Suprapubic skin (tissue), 4 donors: ENCODE measurements at regions not wholly inside any gene's neighbourhood (a gene's known extent, or its start where the extent isn't known, plus 50 kb on each side); places are given as distances from the start of the nearest gene placed in this dataset.

Source experiments
- DNase-seq, 2 donors: peaks; one replicate each; pipeline ENCODE4 v3.0.0-alpha.2; 2019; ENCODE audit warnings: low spot score in 2 of 2
- H3K27ac ChIP-seq: fragments of 200-600 bp; sonication (generic); one replicate; pipeline ENCODE4 v1.5.1; 2019
- H3K27me3 ChIP-seq: fragments of 200-600 bp; sonication (generic); one replicate; pipeline ENCODE4 v1.5.1; 2019
- H3K36me3 ChIP-seq: fragments of 200-600 bp; sonication (generic); one replicate; pipeline ENCODE4 v1.5.1; 2019
- H3K4me1 ChIP-seq: fragments of 200-600 bp; sonication (generic); one replicate; pipeline ENCODE4 v1.5.1; 2019
- H3K4me3 ChIP-seq: fragments of 200-600 bp; sonication (generic); one replicate; pipeline ENCODE4 v1.5.1; 2019; ENCODE audit warnings: mild to moderate bottlenecking
- H3K9me3 ChIP-seq: fragments of 200-600 bp; sonication (generic); one replicate; pipeline ENCODE4 v1.5.1; 2019
- EP300 ChIP-seq: sonication (generic); formaldehyde crosslinking; IDR thresholded peaks from one replicate; pipeline ENCODE4 v1.6.1; 2017; ENCODE audit warnings: antibody characterized with exemption
- POLR2A ChIP-seq, 2 donors: fragments of 450-650 bp; IDR thresholded peaks; one replicate each; pipeline ENCODE4 v1.6.1; 2017; ENCODE audit warnings: antibody characterized with exemption in 2 of 2, mild to moderate bottlenecking in 2 of 2, moderate library complexity in 2 of 2
- POLR2AphosphoS5 ChIP-seq, 3 donors: sonication (generic); formaldehyde crosslinking; IDR thresholded peaks; one replicate each; pipeline ENCODE4 v1.6.1; 2017; ENCODE audit warnings: antibody characterized with exemption in 3 of 3
- whole genome bisulfite sequencing: methylation state at CpG from one replicate; pipeline ENCODE4 v1.1.5; 2018; 5-methylcytosine and 5-hydroxymethylcytosine counted together
- TF ChIP-seq, protein P1 (sequence below), 2 donors: fragments of 200-600 bp in 1 of 2; fragments of 450-650 bp in 1 of 2; sonication (generic) in 1 of 2; IDR thresholded peaks; one replicate each; pipeline ENCODE4 v1.5.1; 2016 to 2019; ENCODE audit warnings: antibody characterized with exemption in 2 of 2, mild to moderate bottlenecking in 1 of 2, moderate library complexity in 1 of 2

DNA sequence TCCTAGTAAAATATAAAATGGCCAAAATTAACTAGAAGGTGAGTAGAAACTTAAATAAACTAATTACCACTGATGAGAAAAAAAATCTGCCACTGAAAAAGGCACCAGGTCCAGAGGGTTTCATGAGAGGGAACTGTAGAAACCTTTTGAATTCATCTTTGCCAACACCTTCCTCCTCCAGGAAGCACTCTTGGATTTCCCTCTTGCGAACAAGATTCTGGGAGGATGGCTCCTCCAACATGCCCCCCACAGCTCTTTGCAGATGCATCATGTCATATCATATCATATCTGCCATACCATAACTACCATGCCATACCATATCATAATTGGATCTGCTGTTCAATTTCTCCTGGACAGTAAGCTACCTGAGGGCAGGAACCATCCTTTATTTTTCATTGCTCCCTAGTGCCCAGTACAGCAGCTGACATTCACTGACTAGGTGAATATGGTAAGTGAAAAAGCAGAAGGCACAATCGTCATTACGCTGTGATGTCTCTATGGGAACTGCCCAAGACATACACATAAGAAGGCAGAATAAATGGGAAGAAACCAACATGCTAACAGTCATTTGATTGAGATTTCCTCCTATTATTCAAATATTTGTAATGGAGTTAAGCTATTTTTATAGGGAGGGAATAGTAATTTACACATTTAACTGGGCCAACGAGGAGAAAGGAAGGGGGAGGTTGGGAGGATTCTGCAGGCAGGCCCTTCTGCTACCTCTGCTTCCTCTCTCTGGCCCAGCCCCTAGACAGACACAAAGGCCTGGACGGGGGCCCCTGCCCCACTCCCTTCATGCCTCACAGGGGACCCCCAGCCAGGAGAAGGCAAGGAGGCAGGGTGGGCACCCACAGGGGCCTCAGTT lies 110.1 kb upstream of the SMURF2 start:
- peaks cover 4% of the 10 kb centered on the region for H3K36me3 ChIP-seq
- no peaks in the 10 kb centered on the region for H3K27me3 ChIP-seq
- H3K4me1 ChIP-seq: peaks cover 21% of the 10 kb centered on the region
- H3K4me3 ChIP-seq: no peak overlapping the region
- no peak overlapping the region for H3K27ac ChIP-seq
- TF ChIP-seq EP300 (no peak), POLR2A (IDR thresholded peaks at IDR 0.05) (no peak), POLR2AphosphoS5 (IDR thresholded peaks at IDR 0.05) (no peak)
- TF ChIP-seq, protein P1, sequence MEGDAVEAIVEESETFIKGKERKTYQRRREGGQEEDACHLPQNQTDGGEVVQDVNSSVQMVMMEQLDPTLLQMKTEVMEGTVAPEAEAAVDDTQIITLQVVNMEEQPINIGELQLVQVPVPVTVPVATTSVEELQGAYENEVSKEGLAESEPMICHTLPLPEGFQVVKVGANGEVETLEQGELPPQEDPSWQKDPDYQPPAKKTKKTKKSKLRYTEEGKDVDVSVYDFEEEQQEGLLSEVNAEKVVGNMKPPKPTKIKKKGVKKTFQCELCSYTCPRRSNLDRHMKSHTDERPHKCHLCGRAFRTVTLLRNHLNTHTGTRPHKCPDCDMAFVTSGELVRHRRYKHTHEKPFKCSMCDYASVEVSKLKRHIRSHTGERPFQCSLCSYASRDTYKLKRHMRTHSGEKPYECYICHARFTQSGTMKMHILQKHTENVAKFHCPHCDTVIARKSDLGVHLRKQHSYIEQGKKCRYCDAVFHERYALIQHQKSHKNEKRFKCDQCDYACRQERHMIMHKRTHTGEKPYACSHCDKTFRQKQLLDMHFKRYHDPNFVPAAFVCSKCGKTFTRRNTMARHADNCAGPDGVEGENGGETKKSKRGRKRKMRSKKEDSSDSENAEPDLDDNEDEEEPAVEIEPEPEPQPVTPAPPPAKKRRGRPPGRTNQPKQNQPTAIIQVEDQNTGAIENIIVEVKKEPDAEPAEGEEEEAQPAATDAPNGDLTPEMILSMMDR (IDR thresholded peaks at IDR 0.05): no peak
- 75% methylated on average over 4 of the region's 5 CpGs for WGBS
- DNase-seq: peak; percentile 56 to 65
- no peaks in the 10 kb centered on the region for H3K9me3 ChIP-seq

DNA sequence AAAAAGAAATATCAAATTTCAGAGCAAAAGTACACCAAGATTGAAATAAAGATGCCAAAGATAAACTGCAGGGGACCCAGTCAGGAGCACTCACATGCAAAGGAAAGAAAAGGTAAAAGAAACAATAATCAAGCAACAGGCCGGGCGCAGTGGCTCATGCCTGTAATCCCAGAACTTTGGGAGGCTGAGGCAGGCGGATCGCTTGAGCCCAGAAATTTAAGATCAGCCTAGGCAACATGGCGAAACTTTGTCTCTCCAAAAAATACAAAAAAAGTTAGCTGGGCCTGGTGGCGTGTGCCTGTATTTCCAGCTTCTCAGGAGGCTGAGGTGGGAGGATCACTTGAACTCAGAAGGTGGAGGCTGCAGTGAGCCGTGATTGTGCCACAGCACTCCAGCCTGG lies 107.6 kb upstream of the SMURF2 start:
- TF ChIP-seq EP300 (no peak), POLR2A (IDR thresholded peaks at IDR 0.05) (no peak)
- TF ChIP-seq, protein P1 (IDR thresholded peaks at IDR 0.05): no peak
- no peaks in the 10 kb centered on the region for H3K27me3 ChIP-seq
- WGBS: 96% methylated on average over 7 of the region's 7 CpGs
- no peak overlapping the region for H3K27ac ChIP-seq
- H3K36me3 ChIP-seq: peaks cover 4% of the 10 kb centered on the region
- no peaks in the 10 kb centered on the region for H3K9me3 ChIP-seq
- H3K4me1 ChIP-seq: peaks cover 11% of the 10 kb centered on the region
- no peak overlapping the region for H3K4me3 ChIP-seq
- DNase-seq: peak in 1 of 2 donors; percentile 61

DNA sequence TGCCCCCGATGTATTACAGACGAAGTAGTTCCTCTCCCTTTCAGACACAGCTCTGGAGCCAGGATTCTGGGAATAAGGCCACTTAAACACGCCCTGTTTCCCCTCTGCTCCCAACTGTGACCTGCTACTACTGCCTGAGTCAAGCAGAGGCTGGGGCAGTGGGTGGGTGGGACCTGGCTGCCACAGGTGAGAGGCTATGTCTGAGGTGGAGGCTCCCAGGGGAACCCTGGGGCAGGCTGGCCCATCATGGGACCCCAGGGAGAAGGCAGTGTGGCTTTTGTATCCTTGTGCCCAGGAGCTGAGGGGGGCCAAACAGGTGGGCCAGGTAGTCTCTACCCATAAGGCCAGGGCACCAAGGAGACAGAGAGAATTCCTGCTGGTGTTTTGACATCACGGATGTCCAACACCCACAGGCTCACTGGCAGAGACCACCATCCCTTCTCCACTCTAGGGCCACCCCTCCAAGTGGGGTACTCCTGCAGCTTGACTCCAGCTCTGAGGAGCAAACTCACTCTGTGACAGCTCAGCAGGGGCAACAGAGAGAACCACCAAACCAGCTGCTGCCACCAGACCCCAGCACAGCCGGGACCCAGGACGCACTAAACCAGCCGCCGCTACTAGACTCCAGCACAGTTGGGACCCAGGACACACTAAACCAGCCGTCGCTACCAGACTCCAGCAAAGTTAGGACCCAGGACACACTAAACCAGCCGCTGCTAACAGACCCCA lies 105.3 kb upstream of the SMURF2 start:
- no peak for TF ChIP-seq POLR2AphosphoS5 (IDR thresholded peaks at IDR 0.05)
- TF ChIP-seq, protein P1 (IDR thresholded peaks at IDR 0.05): no peak
- TF ChIP-seq POLR2A (IDR thresholded peaks at IDR 0.05): no peak
- no peak for TF ChIP-seq EP300
- 74% methylated on average over 8 of the region's 11 CpGs for WGBS
- H3K27me3 ChIP-seq: no peaks in the 10 kb centered on the region
- no peaks in the 10 kb centered on the region for H3K4me1 ChIP-seq
- DNase-seq: peak in 1 of 2 donors; percentile 53
- H3K27ac ChIP-seq: no peak overlapping the region
- no peak overlapping the region for H3K4me3 ChIP-seq
- H3K9me3 ChIP-seq: no peaks in the 10 kb centered on the region
- H3K36me3 ChIP-seq: peaks cover 12% of the 10 kb centered on the region

DNA sequence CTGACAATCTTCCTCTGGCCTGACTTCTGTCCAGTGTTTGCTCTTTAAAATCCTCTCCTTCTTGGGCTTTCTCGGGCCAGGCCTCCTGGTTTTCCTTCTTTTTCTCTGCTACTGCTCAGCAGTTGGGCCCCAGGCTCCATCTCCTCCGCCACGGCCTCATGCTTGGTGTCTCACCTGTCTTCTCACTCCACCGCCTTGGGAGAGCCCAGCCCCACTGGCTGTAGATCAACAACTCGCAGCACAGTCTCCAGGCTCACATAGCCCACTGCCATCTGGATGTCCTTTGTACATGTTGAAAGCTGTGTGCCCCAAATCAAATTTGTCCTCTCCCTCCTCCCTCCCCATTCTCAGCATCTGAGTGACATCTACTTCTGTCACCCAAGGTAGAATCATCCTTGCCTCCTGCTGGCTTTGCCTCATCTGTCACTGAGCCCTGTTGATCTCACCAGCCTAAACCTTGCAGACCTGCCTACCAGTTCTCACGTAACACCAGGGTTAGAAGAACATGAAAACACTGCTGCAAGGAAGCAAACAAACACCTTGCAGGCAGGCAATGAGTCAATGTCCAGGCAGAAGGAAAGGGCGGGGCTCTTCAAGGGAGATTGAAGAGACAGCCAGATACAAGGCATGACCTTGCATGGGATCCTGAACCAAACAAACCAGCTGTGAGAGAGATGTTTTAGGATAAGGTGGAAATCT lies 103.2 kb upstream of the SMURF2 start:
- TF ChIP-seq POLR2AphosphoS5 (IDR thresholded peaks at IDR 0.05): no peak
- TF ChIP-seq POLR2A (IDR thresholded peaks at IDR 0.05): no peak
- TF ChIP-seq, protein P1 (IDR thresholded peaks at IDR 0.05): no peak
- TF ChIP-seq EP300: no peak
- Histone ChIP-seq H3K36me3 (peaks cover 21% of the 10 kb centered on the region), H3K9me3 (no peaks in the 10 kb centered on the region), H3K27ac (no peak overlapping the region), H3K4me1 (no peaks in the 10 kb centered on the region), H3K4me3 (no peak overlapping the region), H3K27me3 (no peaks in the 10 kb centered on the region)
- WGBS: 87% methylated on average over 7 of the region's 7 CpGs
- DNase-seq: peak in 1 of 2 donors; percentile 47
